NCI-H524 treated with DMSO at 0.1 percent for 48 hours (cell line): ENCODE measurements at regions not wholly inside any gene's neighbourhood (a gene's known extent, or its start where the extent isn't known, plus 50 kb on each side); places are given as distances from the start of the nearest gene placed in this dataset.

ENCODE experiments used
- DNase-seq: peaks from one replicate; lab custom pipeline; 2025; lab: John Stamatoyannopoulos, UW

- DNase-seq, result no peak
These were observed 822.8 kb upstream of the CDH2 start for GRCh38 chr18:28999726-29000125.

GRCh38 chr18:28995319-28995718, 818.4 kb upstream of the CDH2 start:
- DNase-seq, result no peak

- DNase-seq, result no peak
These were observed 807.8 kb upstream of the CDH2 start for GRCh38 chr18:28984731-28985130.

GRCh38 chr18:28974504-28974903, 797.6 kb upstream of the CDH2 start:
- DNase-seq, result no peak

GRCh38 chr18:28973324-28973723, 796.4 kb upstream of the CDH2 start:
- DNase-seq, result no peak

GRCh38 chr18:28972333-28972907, 795.5 kb upstream of the CDH2 start:
- no peak for DNase-seq

GRCh38 chr18:28963481-28963880, 786.6 kb upstream of the CDH2 start:
- DNase-seq, result no peak

GRCh38 chr18:28961669-28962228, 784.8 kb upstream of the CDH2 start:
- DNase-seq, result no peak

GRCh38 chr18:28960146-28960545, 783.2 kb upstream of the CDH2 start:
- DNase-seq, result no peak

- DNase-seq, result no peak
These were observed 775.4 kb upstream of the CDH2 start for GRCh38 chr18:28952339-28952738.

- no peak for DNase-seq
These were observed 771.0 kb upstream of the CDH2 start for GRCh38 chr18:28947900-28948299.

GRCh38 chr18:28946471-28946870, 769.5 kb upstream of the CDH2 start:
- DNase-seq, result no peak

- DNase-seq, result no peak
These were observed 746.0 kb upstream of the CDH2 start for GRCh38 chr18:28922936-28923335.

- no peak for DNase-seq
These were observed 739.5 kb upstream of the CDH2 start for GRCh38 chr18:28916456-28916855.

GRCh38 chr18:28905509-28905908, 728.6 kb upstream of the CDH2 start:
- no peak for DNase-seq

- DNase-seq, result no peak
These were observed 727.9 kb upstream of the CDH2 start for GRCh38 chr18:28904789-28905364.

- no peak for DNase-seq
These were observed 726.4 kb upstream of the CDH2 start for GRCh38 chr18:28903306-28903705.

GRCh38 chr18:28890791-28891190, 713.9 kb upstream of the CDH2 start:
- peak; percentile 34 for DNase-seq

- no peak for DNase-seq
These were observed 707.4 kb upstream of the CDH2 start for GRCh38 chr18:28884304-28884703.

- no peak for DNase-seq
These were observed 703.9 kb upstream of the CDH2 start for GRCh38 chr18:28880856-28881255.

GRCh38 chr18:28875059-28875458, 698.1 kb upstream of the CDH2 start:
- DNase-seq, result no peak

- DNase-seq, result no peak
These were observed 686.5 kb upstream of the CDH2 start for GRCh38 chr18:28863396-28863795.

- no peak for DNase-seq
These were observed 681.3 kb upstream of the CDH2 start for GRCh38 chr18:28858248-28858647.

GRCh38 chr18:28855989-28856388, 679.1 kb upstream of the CDH2 start:
- DNase-seq, result no peak
